HFFc6 (cell line): ENCODE measurements at regions not wholly inside any gene's neighbourhood (a gene's known extent, or its start where the extent isn't known, plus 50 kb on each side); places are given as distances from the start of the nearest gene placed in this dataset.

Source experiments
- DNase-seq: peaks from one replicate; pipeline ENCODE4 v3.0.0-alpha.2; 2018
- H3K27ac Mint-ChIP-seq: 2 replicates; pipeline ENCODE4 v1.8.0; 2020; ENCODE audit warnings: mild to moderate bottlenecking, mixed read lengths
- H3K27me3 Mint-ChIP-seq: 2 replicates; pipeline ENCODE4 v1.8.0; 2021; ENCODE audit warnings: mild to moderate bottlenecking, moderate library complexity, mixed read lengths; ENCODE audit not compliant: insufficient read depth
- H3K36me3 Mint-ChIP-seq: 2 replicates; pipeline ENCODE4 v1.8.0; 2021; ENCODE audit warnings: low read depth, mixed read lengths
- H3K4me1 Mint-ChIP-seq: 2 replicates; pipeline ENCODE4 v1.8.0; 2020; ENCODE audit warnings: low read depth, mixed read lengths
- H3K4me3 Mint-ChIP-seq: 2 replicates; pipeline ENCODE4 v1.8.0; 2020; ENCODE audit warnings: mild to moderate bottlenecking, moderate library complexity, mixed read lengths
- H3K9me3 Mint-ChIP-seq: 2 replicates; pipeline ENCODE4 v1.8.0; 2020; ENCODE audit warnings: mild to moderate bottlenecking, mixed read lengths
- CTCF ChIP-seq: fragments of 200-600 bp; sonication (generic); IDR thresholded peaks from 2 replicates; pipeline ENCODE4 v1.5.0; 2021; ENCODE audit warnings: antibody characterized with exemption, mild to moderate bottlenecking

- H3K36me3 Mint-ChIP-seq = no peaks in the 10 kb centered on the region
- H3K4me1 Mint-ChIP-seq = peaks cover 32% of the 10 kb centered on the region
- H3K27ac Mint-ChIP-seq = no peak overlapping the region
- H3K4me3 Mint-ChIP-seq = no peak overlapping the region
- no peak for DNase-seq
- H3K27me3 Mint-ChIP-seq = peaks cover 4% of the 10 kb centered on the region; the same call in 1 of the 2 replicates
- H3K9me3 Mint-ChIP-seq = no peaks in the 10 kb centered on the region; the same call in 1 of the 2 replicates
- 0 out of 2 replicates have a peak, but pooled peaks have one; percentile 13 for TF ChIP-seq CTCF
These were observed 227.8 kb downstream of the ABCC12 start for GRCh38 chr16:47928008-47928407.

GRCh38 chr16:47927330-47927729 lies 228.5 kb downstream of the ABCC12 start:
- no peak for TF ChIP-seq CTCF
- H3K4me1 Mint-ChIP-seq = peaks cover 32% of the 10 kb centered on the region
- no peaks in the 10 kb centered on the region; the same call in 1 of the 2 replicates for H3K9me3 Mint-ChIP-seq
- H3K36me3 Mint-ChIP-seq = no peaks in the 10 kb centered on the region
- H3K4me3 Mint-ChIP-seq = no peak overlapping the region
- peak overlapping the region; percentile 47; the same call in 1 of the 2 replicates for H3K27ac Mint-ChIP-seq
- DNase-seq = peak; percentile 57
- H3K27me3 Mint-ChIP-seq = peaks cover 2% of the 10 kb centered on the region; the same call in 1 of the 2 replicates

- no peaks in the 10 kb centered on the region for H3K36me3 Mint-ChIP-seq
- peak; percentile 34 for DNase-seq
- no peak for TF ChIP-seq CTCF
- H3K9me3 Mint-ChIP-seq = no peaks in the 10 kb centered on the region; the same call in 1 of the 2 replicates
- H3K4me1 Mint-ChIP-seq = peaks cover 32% of the 10 kb centered on the region
- H3K27ac Mint-ChIP-seq = no peak overlapping the region; the same call in 1 of the 2 replicates
- no peaks in the 10 kb centered on the region; the same call in 1 of the 2 replicates for H3K27me3 Mint-ChIP-seq
- H3K4me3 Mint-ChIP-seq = no peak overlapping the region
These were observed 229.9 kb downstream of the ABCC12 start for GRCh38 chr16:47925811-47926460.

- Mint-ChIP-seq H3K4me1 (peaks cover 32% of the 10 kb centered on the region), H3K36me3 (no peaks in the 10 kb centered on the region), H3K4me3 (no peak overlapping the region), H3K27me3 (peaks cover 1% of the 10 kb centered on the region; the same call in 1 of the 2 replicates), H3K9me3 (no peaks in the 10 kb centered on the region; the same call in 1 of the 2 replicates), H3K27ac (no peak overlapping the region)
- no peak for TF ChIP-seq CTCF
- no peak for DNase-seq
These were observed 230.8 kb downstream of the ABCC12 start for GRCh38 chr16:47924950-47925349.

- Mint-ChIP-seq H3K27ac (no peak overlapping the region), H3K27me3 (peaks cover 5% of the 10 kb centered on the region), H3K4me3 (no peak overlapping the region), H3K36me3 (no peaks in the 10 kb centered on the region), H3K9me3 (no peaks in the 10 kb centered on the region), H3K4me1 (peaks cover 16% of the 10 kb centered on the region)
- no peak for DNase-seq
- TF ChIP-seq CTCF = no peak
These were observed 234.3 kb downstream of the ABCC12 start for GRCh38 chr16:47921535-47921934.
